CD4-positive, alpha-beta T cell (primary cell): ENCODE measurements at regions not wholly inside any gene's neighbourhood (a gene's known extent, or its start where the extent isn't known, plus 50 kb on each side); places are given as distances from the start of the nearest gene placed in this dataset.

ENCODE experiments used
- ATAC-seq: fragments of 200-7000 bp; cut with Tn5 transposase; one replicate; pipeline ENCODE4 v1.10.0; 2022; ENCODE audit warnings: mild to moderate bottlenecking; ENCODE audit not compliant: poor library complexity
- CTCF ChIA-PET: fragments of 350-600 bp; sonication (Branson Sonifier 250); formaldehyde crosslinking; loops from one replicate; lab custom pipeline; 2021; ENCODE audit warnings: antibody characterized with exemption, inconsistent platforms; lab: Charles Lee
- POLR2A ChIA-PET: fragments of 350-600 bp; sonication (Branson Sonifier 250); formaldehyde crosslinking; loops from one replicate; lab custom pipeline; 2021; ENCODE audit warnings: antibody characterized with exemption, inconsistent platforms; lab: Charles Lee
- DNase-seq, 14 experiments: peaks; one replicate each; pipeline ENCODE4 v3.0.0-alpha.2; 2013 to 2020; ENCODE audit warnings: mixed read lengths in 2 of 14
- H3K27ac ChIP-seq, 2 donors: one replicate each; pipeline versions ENCODE4 v1.5.1 to v1.7.0; 2013; ENCODE audit warnings: low read length in 2 of 2, low read depth in 1 of 2, mild to moderate bottlenecking in 1 of 2
- H3K27me3 ChIP-seq, 2 experiments: 1 replicate in 1 of 2; 2 replicates in 1 of 2; pipeline versions ENCODE4 v1.6.1 to v1.7.0; 2013; ENCODE audit warnings: low read length in 2 of 2, control low read depth in 1 of 2, mild to moderate bottlenecking in 1 of 2, moderate library complexity in 1 of 2; ENCODE audit not compliant: insufficient read depth in 2 of 2, control insufficient read depth in 1 of 2
- H3K36me3 ChIP-seq: one replicate; pipeline ENCODE4 v1.6.1; 2013; ENCODE audit warnings: low read length, control low read depth; ENCODE audit not compliant: insufficient read depth
- H3K4me1 ChIP-seq: one replicate; pipeline ENCODE4 v1.6.1; 2013; ENCODE audit warnings: low read length, control low read depth; ENCODE audit not compliant: insufficient read depth
- H3K4me3 ChIP-seq: one replicate; pipeline ENCODE4 v1.5.1; 2013; ENCODE audit warnings: mild to moderate bottlenecking, low read length, moderate library complexity
- H3K9me3 ChIP-seq, 2 experiments: 1 replicate in 1 of 2; 2 replicates in 1 of 2; pipeline versions ENCODE4 v1.6.1 to v1.7.0; 2013; ENCODE audit warnings: low read length in 2 of 2, mild to moderate bottlenecking in 2 of 2, control low read depth in 1 of 2, moderate library complexity in 1 of 2; ENCODE audit not compliant: control insufficient read depth in 1 of 2, insufficient read depth in 1 of 2
- H3K27ac Mint-ChIP-seq: one replicate; pipeline ENCODE4 v1.8.0; 2020; ENCODE audit warnings: mixed read lengths
- H3K27me3 Mint-ChIP-seq: one replicate; pipeline ENCODE4 v1.8.0; 2021; ENCODE audit warnings: mixed read lengths
- H3K36me3 Mint-ChIP-seq: one replicate; pipeline ENCODE4 v1.8.0; 2021; ENCODE audit warnings: low read depth, mixed read lengths
- H3K4me1 Mint-ChIP-seq: one replicate; pipeline ENCODE4 v1.8.0; 2021; ENCODE audit warnings: low read depth, mixed read lengths
- H3K4me3 Mint-ChIP-seq: one replicate; pipeline ENCODE4 v1.8.0; 2020; ENCODE audit warnings: mild to moderate bottlenecking, mixed read lengths
- H3K9me3 Mint-ChIP-seq: one replicate; pipeline ENCODE4 v1.8.0; 2020; ENCODE audit warnings: mixed read lengths
- intact Hi-C, 2 experiments: fragments of 100-400 bp; cut with DNase I in 1 of 2; cut with micrococcal nuclease in 1 of 2; formaldehyde crosslinking; loops; one replicate each; pipeline versions ENCODE4 v1.15.1 to v1.9.0; 2023 to 2025; cut with DNase I, micrococcal nuclease
- TF ChIP-seq, protein P1 (sequence below): fragments of 200-600 bp; IDR thresholded peaks from one replicate; pipeline ENCODE4 v1.8.0; 2022; ENCODE audit warnings: antibody characterized with exemption, mild to moderate bottlenecking

DNA sequence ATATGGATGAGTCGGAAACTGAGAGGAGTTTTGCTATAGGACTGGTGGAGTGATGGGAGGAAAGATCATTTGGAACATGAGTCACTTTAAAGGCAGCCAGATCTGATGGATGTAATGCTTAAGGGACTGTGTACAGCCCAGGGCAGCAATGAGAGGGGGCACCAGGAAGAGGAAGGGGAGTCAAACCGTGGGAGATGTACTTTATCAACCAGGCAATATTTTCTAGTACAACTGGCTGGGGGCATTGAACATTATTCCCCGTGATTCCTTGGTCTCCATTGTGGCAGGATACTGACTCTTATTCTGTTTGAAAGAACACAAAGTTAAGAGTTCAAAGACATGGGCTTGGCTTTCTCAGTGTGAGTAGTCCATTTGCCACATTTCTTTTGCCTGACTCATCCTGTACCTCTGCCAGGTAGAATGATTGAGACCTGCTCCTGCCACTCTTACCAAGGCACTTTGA, 268.2 kb upstream of the NR5A2 start:
- Mint-ChIP-seq H3K27ac (no peak overlapping the region), H3K9me3 (no peaks in the 10 kb centered on the region), H3K4me1 (no peaks in the 10 kb centered on the region), H3K36me3 (no peaks in the 10 kb centered on the region), H3K4me3 (no peak overlapping the region), H3K27me3 (peaks cover 26% of the 10 kb centered on the region)
- no peaks in the 10 kb centered on the region for H3K36me3 ChIP-seq
- ATAC-seq (no peak), DNase-seq (no peak)
- CTCF ChIA-PET: no interaction called here
- no peaks in the 10 kb centered on the region for H3K4me1 ChIP-seq
- H3K9me3 ChIP-seq: no peaks in the 10 kb centered on the region
- H3K27ac ChIP-seq: no peak overlapping the region
- POLR2A ChIA-PET: no interaction called here
- no peak overlapping the region for H3K4me3 ChIP-seq
- TF ChIP-seq, protein P1, sequence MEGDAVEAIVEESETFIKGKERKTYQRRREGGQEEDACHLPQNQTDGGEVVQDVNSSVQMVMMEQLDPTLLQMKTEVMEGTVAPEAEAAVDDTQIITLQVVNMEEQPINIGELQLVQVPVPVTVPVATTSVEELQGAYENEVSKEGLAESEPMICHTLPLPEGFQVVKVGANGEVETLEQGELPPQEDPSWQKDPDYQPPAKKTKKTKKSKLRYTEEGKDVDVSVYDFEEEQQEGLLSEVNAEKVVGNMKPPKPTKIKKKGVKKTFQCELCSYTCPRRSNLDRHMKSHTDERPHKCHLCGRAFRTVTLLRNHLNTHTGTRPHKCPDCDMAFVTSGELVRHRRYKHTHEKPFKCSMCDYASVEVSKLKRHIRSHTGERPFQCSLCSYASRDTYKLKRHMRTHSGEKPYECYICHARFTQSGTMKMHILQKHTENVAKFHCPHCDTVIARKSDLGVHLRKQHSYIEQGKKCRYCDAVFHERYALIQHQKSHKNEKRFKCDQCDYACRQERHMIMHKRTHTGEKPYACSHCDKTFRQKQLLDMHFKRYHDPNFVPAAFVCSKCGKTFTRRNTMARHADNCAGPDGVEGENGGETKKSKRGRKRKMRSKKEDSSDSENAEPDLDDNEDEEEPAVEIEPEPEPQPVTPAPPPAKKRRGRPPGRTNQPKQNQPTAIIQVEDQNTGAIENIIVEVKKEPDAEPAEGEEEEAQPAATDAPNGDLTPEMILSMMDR: no peak
- H3K27me3 ChIP-seq: no peaks in the 10 kb centered on the region
- intact Hi-C loops: no loop called here

DNA sequence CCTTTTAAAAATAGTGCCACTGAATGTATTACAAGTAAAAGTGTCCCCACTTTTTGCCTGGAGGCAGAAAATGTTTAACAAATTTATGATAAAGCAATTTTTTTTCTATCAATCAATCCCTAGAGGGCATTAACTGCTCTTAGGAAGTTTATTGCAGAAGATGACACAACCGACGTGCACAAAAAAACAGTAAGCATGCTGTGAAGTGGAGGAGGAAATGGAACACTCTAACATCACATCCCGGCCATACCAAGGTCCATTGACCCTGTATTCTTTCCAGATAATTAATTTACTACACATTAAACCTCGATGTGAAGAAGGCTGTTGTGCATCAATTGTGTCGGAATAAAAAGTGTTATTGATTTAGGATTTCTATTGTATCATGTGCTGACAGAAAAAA, 264.9 kb upstream of the NR5A2 start:
- CTCF ChIA-PET: no interaction called here
- intact Hi-C loops: no loop called here

DNA sequence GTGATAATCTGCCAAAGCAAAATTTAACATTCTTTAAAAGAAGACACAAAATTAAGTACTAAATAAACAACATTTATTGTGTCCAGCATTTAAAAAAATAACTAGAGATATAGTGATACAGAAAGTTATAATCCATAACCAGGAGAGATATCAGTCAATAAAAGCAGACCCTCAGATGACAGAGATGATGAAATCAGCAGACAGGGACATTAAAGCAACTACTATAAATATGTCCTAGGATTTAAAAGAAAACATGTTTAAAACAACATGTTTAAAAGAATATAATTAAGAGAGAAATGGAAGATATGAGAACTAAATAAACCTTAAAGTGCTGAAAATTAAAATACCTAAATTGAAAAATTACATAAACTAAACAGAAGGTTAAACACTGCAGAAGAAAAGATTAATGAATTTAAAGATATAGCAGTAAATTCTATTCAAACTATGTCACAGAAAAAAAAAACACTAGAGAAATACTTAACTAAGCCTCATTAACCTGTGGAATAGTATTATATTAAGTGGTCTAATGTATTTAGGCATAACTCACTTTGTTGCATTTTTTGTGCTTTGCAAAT, 261.2 kb upstream of the NR5A2 start:
- Mint-ChIP-seq H3K27me3 (peaks cover 28% of the 10 kb centered on the region), H3K4me1 (no peaks in the 10 kb centered on the region), H3K9me3 (peaks cover 4% of the 10 kb centered on the region), H3K27ac (no peak overlapping the region), H3K36me3 (no peaks in the 10 kb centered on the region), H3K4me3 (no peak overlapping the region)
- intact Hi-C loops: no loop called here
- peaks cover 0 to 8% of the 10 kb centered on the region in 2 experiments for H3K9me3 ChIP-seq
- POLR2A ChIA-PET: no interaction called here
- CTCF ChIA-PET: no interaction called here
- ATAC-seq (no peak), DNase-seq (no peak)
- H3K27me3 ChIP-seq: no peaks in the 10 kb centered on the region
- no peaks in the 10 kb centered on the region for H3K4me1 ChIP-seq
- TF ChIP-seq, protein P1: no peak
- H3K27ac ChIP-seq: no peak overlapping the region
- no peak overlapping the region for H3K4me3 ChIP-seq
- H3K36me3 ChIP-seq: no peaks in the 10 kb centered on the region

More for the DNA sequence above, 264.9 kb upstream of the NR5A2 start:
- Histone ChIP-seq H3K9me3 (peaks cover 0 to 8% of the 10 kb centered on the region in 2 experiments), H3K27ac (no peak overlapping the region), H3K27me3 (no peaks in the 10 kb centered on the region), H3K4me3 (no peak overlapping the region), H3K4me1 (no peaks in the 10 kb centered on the region), H3K36me3 (no peaks in the 10 kb centered on the region)
- Mint-ChIP-seq H3K27ac (no peak overlapping the region), H3K27me3 (peaks cover 23% of the 10 kb centered on the region), H3K9me3 (peaks cover 4% of the 10 kb centered on the region), H3K36me3 (no peaks in the 10 kb centered on the region), H3K4me1 (no peaks in the 10 kb centered on the region), H3K4me3 (no peak overlapping the region)
- ATAC-seq (no peak), DNase-seq (no peak)
- TF ChIP-seq, protein P1: no peak
- POLR2A ChIA-PET: no interaction called here
